GM23338 (cell line): ENCODE measurements at regions not wholly inside any gene's neighbourhood (a gene's known extent, or its start where the extent isn't known, plus 50 kb on each side); places are given as distances from the start of the nearest gene placed in this dataset.

ENCODE experiments used
- ATAC-seq: fragments of 200-7000 bp; cut with Tn5 transposase; 3 replicates; pipeline ENCODE4 v1.9.1; 2020
- DNase-seq: peaks from one replicate; pipeline ENCODE4 v3.0.0-alpha.2; 2015; ENCODE audit warnings: low spot score
- H2AFZ ChIP-seq: fragments of 200-600 bp; sonication (generic); 2 replicates; pipeline ENCODE4 v1.8.0; 2016; ENCODE audit warnings: antibody characterized with exemption, mild to moderate bottlenecking, moderate library complexity
- H3F3A ChIP-seq: fragments of 200-600 bp; sonication (generic); replicated peaks from 2 replicates; pipeline ENCODE4 v1.8.0; 2017; ENCODE audit warnings: antibody characterized with exemption, mixed run types, low read depth
- H3K27ac ChIP-seq: fragments of 200-600 bp; sonication (generic); 2 replicates; pipeline ENCODE4 v1.6.1; 2016; ENCODE audit warnings: low read depth
- H3K27me3 ChIP-seq: fragments of 200-600 bp; sonication (generic); 2 replicates; pipeline ENCODE4 v1.8.0; 2016; ENCODE audit warnings: mild to moderate bottlenecking, mixed run types, moderate library complexity; ENCODE audit not compliant: insufficient read depth
- H3K36me3 ChIP-seq: fragments of 200-600 bp; sonication (generic); 2 replicates; pipeline ENCODE4 v1.8.0; 2016; ENCODE audit warnings: mild to moderate bottlenecking; ENCODE audit not compliant: insufficient read depth
- H3K4me1 ChIP-seq: fragments of 200-600 bp; sonication (generic); 2 replicates; pipeline ENCODE4 v1.8.0; 2016; ENCODE audit warnings: mild to moderate bottlenecking, moderate library complexity; ENCODE audit not compliant: insufficient read depth
- H3K4me2 ChIP-seq: fragments of 200-600 bp; sonication (generic); 2 replicates; pipeline ENCODE4 v1.7.1; 2017; ENCODE audit warnings: mixed run types
- H3K4me3 ChIP-seq: fragments of 200-600 bp; sonication (generic); 2 replicates; pipeline ENCODE4 v1.6.1; 2016; ENCODE audit warnings: mixed run types
- H3K79me2 ChIP-seq: fragments of 200-600 bp; sonication (generic); replicated peaks from 2 replicates; pipeline ENCODE4 v1.8.0; 2017; ENCODE audit warnings: mild to moderate bottlenecking; ENCODE audit not compliant: insufficient read depth
- H3K9me2 ChIP-seq: fragments of 200-600 bp; sonication (generic); 2 replicates; pipeline ENCODE4 v1.8.0; 2017; ENCODE audit not compliant: insufficient read depth
- H4K20me1 ChIP-seq: fragments of 200-600 bp; sonication (generic); replicated peaks from 2 replicates; pipeline ENCODE4 v1.8.0; 2017; ENCODE audit warnings: mild to moderate bottlenecking; ENCODE audit not compliant: insufficient read depth
- H3K27ac Mint-ChIP-seq: 2 replicates; pipeline ENCODE4 v1.8.0; 2020; ENCODE audit warnings: inconsistent platforms, mild to moderate bottlenecking, moderate library complexity, mixed read lengths
- H3K27me3 Mint-ChIP-seq: 3 replicates; pipeline ENCODE4 v1.8.0; 2022; ENCODE audit warnings: low read depth, mild to moderate bottlenecking, moderate library complexity, mixed read lengths, inconsistent platforms; ENCODE audit not compliant: insufficient read depth, poor library complexity
- H3K36me3 Mint-ChIP-seq: 3 replicates; pipeline ENCODE4 v1.8.0; 2021; ENCODE audit warnings: low read depth, mild to moderate bottlenecking, inconsistent platforms, moderate library complexity, mixed read lengths
- H3K4me1 Mint-ChIP-seq: 3 replicates; pipeline ENCODE4 v1.8.0; 2020; ENCODE audit warnings: mild to moderate bottlenecking, inconsistent platforms, mixed read lengths
- H3K4me3 Mint-ChIP-seq: 3 replicates; pipeline ENCODE4 v1.8.0; 2021; ENCODE audit warnings: moderate library complexity, mild to moderate bottlenecking, inconsistent platforms, mixed read lengths
- H3K9me3 Mint-ChIP-seq: 3 replicates; pipeline ENCODE4 v1.8.0; 2020; ENCODE audit warnings: moderate library complexity, mild to moderate bottlenecking, inconsistent platforms, mixed read lengths
- CREB1 ChIP-seq: fragments of 250-450 bp; sonication (Bioruptor Pico); IDR thresholded peaks from 2 replicates; pipeline ENCODE4 v1.5.0; 2020; ENCODE audit warnings: low read depth, mild to moderate bottlenecking, moderate library complexity
- EZH2 ChIP-seq: fragments of 200-600 bp; sonication (generic); IDR thresholded peaks from one replicate; pipeline ENCODE4 v1.8.0; 2017; ENCODE audit warnings: antibody characterized with exemption, mild to moderate bottlenecking, low read depth; ENCODE audit not compliant: unreplicated experiment
- EZH2phosphoT487 ChIP-seq: fragments of 200-600 bp; sonication (generic); IDR thresholded peaks from one replicate; pipeline ENCODE4 v1.8.1; 2018; ENCODE audit warnings: antibody characterized with exemption; ENCODE audit not compliant: unreplicated experiment
- JUNB ChIP-seq: IDR thresholded peaks from one replicate; pipeline ENCODE4 v1.6.1; 2016; ENCODE audit warnings: antibody characterized with exemption; ENCODE audit not compliant: unreplicated experiment
- NANOG ChIP-seq: IDR thresholded peaks from 2 replicates; pipeline ENCODE4 v1.6.1; 2016; ENCODE audit warnings: antibody characterized with exemption, borderline replicate concordance
- STAT1 ChIP-seq: IDR thresholded peaks from one replicate; pipeline ENCODE4 v1.6.1; 2016; ENCODE audit warnings: antibody characterized with exemption; ENCODE audit not compliant: unreplicated experiment
- ZNF331 ChIP-seq: fragments of 250-450 bp; sonication (Bioruptor Pico); IDR thresholded peaks from 2 replicates; pipeline ENCODE4 v1.5.0; 2020; ENCODE audit warnings: low read depth, mild to moderate bottlenecking, moderate library complexity
- TF ChIP-seq, protein P1 (sequence below): IDR thresholded peaks from 2 replicates; pipeline ENCODE4 v1.6.1; 2016; ENCODE audit warnings: antibody characterized with exemption
- TF ChIP-seq, protein P2 (sequence below), 2 experiments: fragments of 200-600 bp in 1 of 2; sonication (generic) in 1 of 2; conservative IDR thresholded peaks; 2 replicates each; pipeline versions ENCODE4 v1.5.1 to v1.6.1; 2016 to 2017; ENCODE audit warnings: antibody characterized with exemption in 2 of 2, low read depth in 2 of 2, mild to moderate bottlenecking in 2 of 2, moderate library complexity in 1 of 2
- TF ChIP-seq, protein P3 (sequence below): IDR thresholded peaks from one replicate; pipeline ENCODE4 v1.6.1; 2018; ENCODE audit warnings: antibody characterized with exemption; ENCODE audit not compliant: unreplicated experiment

DNA sequence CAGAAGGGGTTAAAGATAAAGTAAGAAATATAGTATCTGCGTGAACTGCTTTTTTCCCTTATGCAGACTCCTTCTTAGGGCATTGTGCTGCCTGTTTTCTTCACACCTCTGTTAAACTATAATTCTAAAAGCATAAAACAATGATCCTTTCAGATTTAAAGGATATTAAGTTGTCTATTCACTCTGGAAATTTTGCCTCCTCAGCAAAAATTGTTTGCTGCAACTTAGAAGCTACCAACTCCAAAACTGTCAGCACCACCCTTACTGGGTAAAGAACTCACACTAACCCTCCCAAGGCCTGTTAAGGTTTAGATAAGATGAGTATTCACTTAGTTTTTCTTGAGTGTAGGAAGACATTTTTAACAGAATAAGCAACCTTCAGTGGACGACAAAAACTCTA, 259.5 kb downstream of the KDM5D start (continued):
- TF ChIP-seq STAT1 (no peak), ZNF331 (CRISPR knock-in tag) (no peak)
- TF ChIP-seq, protein P1, sequence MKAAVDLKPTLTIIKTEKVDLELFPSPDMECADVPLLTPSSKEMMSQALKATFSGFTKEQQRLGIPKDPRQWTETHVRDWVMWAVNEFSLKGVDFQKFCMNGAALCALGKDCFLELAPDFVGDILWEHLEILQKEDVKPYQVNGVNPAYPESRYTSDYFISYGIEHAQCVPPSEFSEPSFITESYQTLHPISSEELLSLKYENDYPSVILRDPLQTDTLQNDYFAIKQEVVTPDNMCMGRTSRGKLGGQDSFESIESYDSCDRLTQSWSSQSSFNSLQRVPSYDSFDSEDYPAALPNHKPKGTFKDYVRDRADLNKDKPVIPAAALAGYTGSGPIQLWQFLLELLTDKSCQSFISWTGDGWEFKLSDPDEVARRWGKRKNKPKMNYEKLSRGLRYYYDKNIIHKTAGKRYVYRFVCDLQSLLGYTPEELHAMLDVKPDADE = no peak
- TF ChIP-seq, protein P2, sequence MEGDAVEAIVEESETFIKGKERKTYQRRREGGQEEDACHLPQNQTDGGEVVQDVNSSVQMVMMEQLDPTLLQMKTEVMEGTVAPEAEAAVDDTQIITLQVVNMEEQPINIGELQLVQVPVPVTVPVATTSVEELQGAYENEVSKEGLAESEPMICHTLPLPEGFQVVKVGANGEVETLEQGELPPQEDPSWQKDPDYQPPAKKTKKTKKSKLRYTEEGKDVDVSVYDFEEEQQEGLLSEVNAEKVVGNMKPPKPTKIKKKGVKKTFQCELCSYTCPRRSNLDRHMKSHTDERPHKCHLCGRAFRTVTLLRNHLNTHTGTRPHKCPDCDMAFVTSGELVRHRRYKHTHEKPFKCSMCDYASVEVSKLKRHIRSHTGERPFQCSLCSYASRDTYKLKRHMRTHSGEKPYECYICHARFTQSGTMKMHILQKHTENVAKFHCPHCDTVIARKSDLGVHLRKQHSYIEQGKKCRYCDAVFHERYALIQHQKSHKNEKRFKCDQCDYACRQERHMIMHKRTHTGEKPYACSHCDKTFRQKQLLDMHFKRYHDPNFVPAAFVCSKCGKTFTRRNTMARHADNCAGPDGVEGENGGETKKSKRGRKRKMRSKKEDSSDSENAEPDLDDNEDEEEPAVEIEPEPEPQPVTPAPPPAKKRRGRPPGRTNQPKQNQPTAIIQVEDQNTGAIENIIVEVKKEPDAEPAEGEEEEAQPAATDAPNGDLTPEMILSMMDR (conservative IDR thresholded peaks at IDR 0.05; ENCODE audit: low read depth in 2 of 2) = no peak

DNA sequence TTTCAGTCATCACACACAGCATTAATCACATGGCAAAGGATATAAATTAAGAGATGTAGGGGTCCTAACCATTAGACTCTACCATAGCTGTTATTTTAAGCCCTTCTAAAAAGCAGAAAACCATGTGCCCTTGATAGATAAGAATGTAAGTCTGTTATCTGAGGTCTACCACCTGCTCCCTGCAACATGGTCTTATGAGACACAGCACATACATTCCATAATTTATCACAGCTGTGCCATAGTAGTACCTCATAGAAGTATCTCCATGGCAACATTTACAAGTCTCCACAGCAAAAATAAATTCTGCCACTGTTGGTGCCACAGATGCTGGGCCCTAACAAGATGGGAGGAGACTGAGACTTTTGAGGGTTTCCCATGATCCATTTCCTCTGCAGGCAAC, 265.4 kb downstream of the KDM5D start:
- ATAC-seq (no peak), DNase-seq (no peak)
- Histone ChIP-seq H3K27ac (no peak overlapping the region), H4K20me1 (no peaks in the 10 kb centered on the region), H3F3A (no peaks in the 10 kb centered on the region), H3K4me1 (no peaks in the 10 kb centered on the region), H3K27me3 (no peaks in the 10 kb centered on the region), H3K4me3 (no peak overlapping the region), H2AFZ (no peak overlapping the region), H3K9me2 (no peaks in the 10 kb centered on the region), H3K79me2 (no peaks in the 10 kb centered on the region), H3K36me3 (no peaks in the 10 kb centered on the region), H3K4me2 (no peak overlapping the region)
- H3K4me1 Mint-ChIP-seq = no peaks in the 10 kb centered on the region
- no peak overlapping the region for H3K27ac Mint-ChIP-seq
- H3K27me3 Mint-ChIP-seq = no peaks in the 10 kb centered on the region
- no peaks in the 10 kb centered on the region; the same call in 1 of the 3 replicates for H3K9me3 Mint-ChIP-seq
- no peaks in the 10 kb centered on the region for H3K36me3 Mint-ChIP-seq
- H3K4me3 Mint-ChIP-seq = no peak overlapping the region
- TF ChIP-seq, protein P3, sequence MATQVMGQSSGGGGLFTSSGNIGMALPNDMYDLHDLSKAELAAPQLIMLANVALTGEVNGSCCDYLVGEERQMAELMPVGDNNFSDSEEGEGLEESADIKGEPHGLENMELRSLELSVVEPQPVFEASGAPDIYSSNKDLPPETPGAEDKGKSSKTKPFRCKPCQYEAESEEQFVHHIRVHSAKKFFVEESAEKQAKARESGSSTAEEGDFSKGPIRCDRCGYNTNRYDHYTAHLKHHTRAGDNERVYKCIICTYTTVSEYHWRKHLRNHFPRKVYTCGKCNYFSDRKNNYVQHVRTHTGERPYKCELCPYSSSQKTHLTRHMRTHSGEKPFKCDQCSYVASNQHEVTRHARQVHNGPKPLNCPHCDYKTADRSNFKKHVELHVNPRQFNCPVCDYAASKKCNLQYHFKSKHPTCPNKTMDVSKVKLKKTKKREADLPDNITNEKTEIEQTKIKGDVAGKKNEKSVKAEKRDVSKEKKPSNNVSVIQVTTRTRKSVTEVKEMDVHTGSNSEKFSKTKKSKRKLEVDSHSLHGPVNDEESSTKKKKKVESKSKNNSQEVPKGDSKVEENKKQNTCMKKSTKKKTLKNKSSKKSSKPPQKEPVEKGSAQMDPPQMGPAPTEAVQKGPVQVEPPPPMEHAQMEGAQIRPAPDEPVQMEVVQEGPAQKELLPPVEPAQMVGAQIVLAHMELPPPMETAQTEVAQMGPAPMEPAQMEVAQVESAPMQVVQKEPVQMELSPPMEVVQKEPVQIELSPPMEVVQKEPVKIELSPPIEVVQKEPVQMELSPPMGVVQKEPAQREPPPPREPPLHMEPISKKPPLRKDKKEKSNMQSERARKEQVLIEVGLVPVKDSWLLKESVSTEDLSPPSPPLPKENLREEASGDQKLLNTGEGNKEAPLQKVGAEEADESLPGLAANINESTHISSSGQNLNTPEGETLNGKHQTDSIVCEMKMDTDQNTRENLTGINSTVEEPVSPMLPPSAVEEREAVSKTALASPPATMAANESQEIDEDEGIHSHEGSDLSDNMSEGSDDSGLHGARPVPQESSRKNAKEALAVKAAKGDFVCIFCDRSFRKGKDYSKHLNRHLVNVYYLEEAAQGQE = no peak
- no peak for TF ChIP-seq ZNF331 (CRISPR knock-in tag)
- TF ChIP-seq JUNB = no peak
- TF ChIP-seq, protein P1 = no peak
- no peak for TF ChIP-seq NANOG
- TF ChIP-seq EZH2phosphoT487 = no peak
- no peak for TF ChIP-seq EZH2
- TF ChIP-seq, protein P2 (conservative IDR thresholded peaks at IDR 0.05; ENCODE audit: low read depth in 2 of 2) = no peak
- no peak for TF ChIP-seq STAT1
- no peak for TF ChIP-seq CREB1 (CRISPR knock-in tag)
